ENCODE measurements at regions not wholly inside any gene's neighbourhood (a gene's known extent, or its start where the extent isn't known, plus 50 kb on each side); places are given as distances from the start of the nearest gene placed in this dataset.

DNA sequence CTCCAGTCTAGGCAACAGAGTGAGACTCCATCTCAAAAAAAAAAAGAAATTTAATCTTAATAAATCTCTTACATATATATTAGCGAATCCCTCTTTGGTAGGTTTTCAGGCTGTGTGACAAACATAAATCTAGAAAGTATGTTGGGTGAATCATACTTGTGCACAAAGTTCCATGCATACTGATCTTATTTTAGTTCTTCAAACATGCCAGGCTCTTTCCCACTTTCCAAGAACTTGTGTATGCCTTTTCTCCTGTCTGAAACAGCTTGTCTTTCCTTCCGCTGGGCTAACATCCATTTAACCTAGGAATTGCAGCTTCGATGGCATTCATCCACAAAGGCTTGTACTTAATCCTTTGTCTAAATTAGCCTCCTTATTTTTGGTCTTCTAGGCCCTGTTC, 156.6 kb upstream of the CASK start:
- WGBS, 2 donors: 90% methylated on average over 3 of the region's 3 CpGs

DNA sequence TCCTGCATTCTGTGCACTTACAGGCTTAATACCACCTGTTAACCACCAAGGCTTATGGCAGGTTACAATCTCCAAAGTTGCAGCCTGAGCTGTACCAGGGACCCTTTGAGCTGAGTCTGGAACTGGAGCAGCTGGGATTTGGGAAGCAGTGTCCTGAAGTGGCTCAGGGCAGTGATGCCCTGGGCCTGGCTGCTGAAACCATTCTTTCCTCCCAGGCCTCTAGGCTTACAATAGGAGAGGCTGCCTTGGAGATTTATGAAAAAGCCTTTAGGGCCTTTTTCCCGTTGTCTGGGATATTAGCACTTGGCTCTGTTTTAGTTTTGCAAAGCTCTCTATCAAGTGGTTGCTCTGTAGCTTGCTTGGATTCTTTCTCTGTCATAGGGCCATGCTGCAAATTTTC, 154.3 kb upstream of the CASK start:
- 34 to 38% methylated on average over 1 of the region's 1 CpG for WGBS, 2 donors
- no peak for DNase-seq (ENCODE audit: low spot score in 2 of 2)
- no peak overlapping the region for H3K27ac ChIP-seq
- TF ChIP-seq EP300 (IDR thresholded peaks at IDR 0.05): no peak
- TF ChIP-seq POLR2A (IDR thresholded peaks at IDR 0.05): no peak
- TF ChIP-seq, protein P1, sequence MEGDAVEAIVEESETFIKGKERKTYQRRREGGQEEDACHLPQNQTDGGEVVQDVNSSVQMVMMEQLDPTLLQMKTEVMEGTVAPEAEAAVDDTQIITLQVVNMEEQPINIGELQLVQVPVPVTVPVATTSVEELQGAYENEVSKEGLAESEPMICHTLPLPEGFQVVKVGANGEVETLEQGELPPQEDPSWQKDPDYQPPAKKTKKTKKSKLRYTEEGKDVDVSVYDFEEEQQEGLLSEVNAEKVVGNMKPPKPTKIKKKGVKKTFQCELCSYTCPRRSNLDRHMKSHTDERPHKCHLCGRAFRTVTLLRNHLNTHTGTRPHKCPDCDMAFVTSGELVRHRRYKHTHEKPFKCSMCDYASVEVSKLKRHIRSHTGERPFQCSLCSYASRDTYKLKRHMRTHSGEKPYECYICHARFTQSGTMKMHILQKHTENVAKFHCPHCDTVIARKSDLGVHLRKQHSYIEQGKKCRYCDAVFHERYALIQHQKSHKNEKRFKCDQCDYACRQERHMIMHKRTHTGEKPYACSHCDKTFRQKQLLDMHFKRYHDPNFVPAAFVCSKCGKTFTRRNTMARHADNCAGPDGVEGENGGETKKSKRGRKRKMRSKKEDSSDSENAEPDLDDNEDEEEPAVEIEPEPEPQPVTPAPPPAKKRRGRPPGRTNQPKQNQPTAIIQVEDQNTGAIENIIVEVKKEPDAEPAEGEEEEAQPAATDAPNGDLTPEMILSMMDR (IDR thresholded peaks at IDR 0.05): no peak
- H3K36me3 ChIP-seq: no peaks in the 10 kb centered on the region
- H3K4me1 ChIP-seq: no peaks in the 10 kb centered on the region
- H3K27me3 ChIP-seq: no peaks in the 10 kb centered on the region
- no peak overlapping the region for H3K4me3 ChIP-seq
- H3K9me3 ChIP-seq: no peaks in the 10 kb centered on the region

More for the DNA sequence above, 156.6 kb upstream of the CASK start:
- Histone ChIP-seq H3K27me3 (no peaks in the 10 kb centered on the region), H3K4me1 (no peaks in the 10 kb centered on the region), H3K36me3 (no peaks in the 10 kb centered on the region), H3K4me3 (no peak overlapping the region), H3K9me3 (no peaks in the 10 kb centered on the region), H3K27ac (no peak overlapping the region)
- TF ChIP-seq POLR2A (IDR thresholded peaks at IDR 0.05) (no peak), EP300 (IDR thresholded peaks at IDR 0.05) (no peak)
- TF ChIP-seq, protein P1 (IDR thresholded peaks at IDR 0.05): no peak
- no peak for DNase-seq (ENCODE audit: low spot score in 2 of 2)

DNA sequence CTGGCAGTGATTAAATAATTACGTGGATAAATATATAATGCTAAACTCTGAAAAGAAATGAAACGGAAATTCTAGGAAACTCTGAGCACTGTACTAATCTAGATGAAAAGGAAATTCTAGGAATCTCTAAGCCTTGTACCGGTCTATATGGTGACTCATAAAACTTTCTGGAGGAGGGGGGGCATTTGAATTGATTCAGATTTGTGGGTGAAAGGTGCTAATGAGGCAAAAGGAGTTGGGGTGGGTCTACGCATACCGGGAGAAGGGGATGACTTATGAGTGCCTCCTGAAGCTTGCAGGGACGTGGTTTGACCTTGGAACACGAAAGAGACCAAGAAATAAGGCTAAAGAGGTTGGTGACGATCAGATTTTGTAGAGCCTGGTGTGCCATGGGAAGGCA, 151.7 kb upstream of the CASK start:
- 72 to 94% methylated on average over 8 of the region's 8 CpGs for WGBS, 2 donors
- H3K4me1 ChIP-seq: no peaks in the 10 kb centered on the region
- no peaks in the 10 kb centered on the region for H3K36me3 ChIP-seq
- H3K27ac ChIP-seq: no peak overlapping the region
- DNase-seq (ENCODE audit: low spot score in 2 of 2): no peak
- H3K4me3 ChIP-seq: no peak overlapping the region
- no peaks in the 10 kb centered on the region for H3K27me3 ChIP-seq
- H3K9me3 ChIP-seq: no peaks in the 10 kb centered on the region
- TF ChIP-seq POLR2A (IDR thresholded peaks at IDR 0.05): no peak
- no peak for TF ChIP-seq EP300 (IDR thresholded peaks at IDR 0.05)
- TF ChIP-seq, protein P1 (IDR thresholded peaks at IDR 0.05): no peak

DNA sequence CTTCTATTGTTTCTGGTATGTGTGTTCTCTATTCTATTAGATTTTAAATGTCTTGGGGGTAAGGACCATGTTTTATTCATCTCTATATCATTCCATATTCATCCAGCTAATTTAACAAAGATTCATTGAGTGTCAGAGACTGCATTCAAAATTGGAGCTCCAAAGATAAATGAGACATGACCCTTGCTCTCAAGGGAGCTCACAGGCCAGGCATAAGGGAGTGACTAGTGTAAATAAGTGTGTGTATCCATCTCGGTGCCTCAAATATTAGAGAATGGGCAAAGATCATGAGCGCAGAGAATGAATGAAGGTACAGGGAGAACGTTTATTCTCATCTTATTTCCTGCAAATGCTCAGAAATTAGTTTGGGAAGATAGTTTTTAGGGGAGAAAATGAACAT, 150.1 kb upstream of the CASK start:
- H3K27me3 ChIP-seq: no peaks in the 10 kb centered on the region
- no peaks in the 10 kb centered on the region for H3K36me3 ChIP-seq
- no peak for DNase-seq (ENCODE audit: low spot score in 2 of 2)
- H3K9me3 ChIP-seq: no peaks in the 10 kb centered on the region
- H3K4me3 ChIP-seq: no peak overlapping the region
- no peaks in the 10 kb centered on the region for H3K4me1 ChIP-seq
- 41 to 57% methylated on average over 3 of the region's 3 CpGs for WGBS, 2 donors
- no peak overlapping the region for H3K27ac ChIP-seq
- TF ChIP-seq POLR2A (IDR thresholded peaks at IDR 0.05): no peak
- TF ChIP-seq, protein P1 (IDR thresholded peaks at IDR 0.05): no peak

DNA sequence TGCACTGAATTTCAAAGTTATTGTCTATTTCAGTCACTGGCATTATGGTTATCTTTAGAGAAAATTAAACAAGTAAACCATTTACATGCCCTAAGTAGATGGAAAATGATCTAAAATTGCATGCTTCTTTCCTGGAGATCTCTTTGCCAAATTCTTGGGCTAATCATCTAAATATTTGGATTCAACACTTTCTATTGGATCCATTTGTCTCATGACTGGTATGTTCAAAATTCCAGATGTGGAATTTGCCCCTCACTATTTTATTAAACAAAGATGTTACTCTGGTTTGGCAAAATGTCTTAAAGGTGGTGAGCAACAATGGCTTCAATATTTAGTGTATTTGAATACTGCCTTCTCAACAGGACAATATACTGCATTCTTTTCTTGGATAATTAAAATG, 147.5 kb upstream of the CASK start:
- Histone ChIP-seq H3K27ac (no peak overlapping the region), H3K9me3 (no peaks in the 10 kb centered on the region), H3K4me3 (no peak overlapping the region), H3K4me1 (no peaks in the 10 kb centered on the region), H3K27me3 (peaks cover 0 to 5% of the 10 kb centered on the region in 2 donors), H3K36me3 (no peaks in the 10 kb centered on the region)
- TF ChIP-seq, protein P1 (IDR thresholded peaks at IDR 0.05): no peak
- TF ChIP-seq EP300 (IDR thresholded peaks at IDR 0.05): no peak
- no peak for TF ChIP-seq POLR2A (IDR thresholded peaks at IDR 0.05)
- DNase-seq (ENCODE audit: low spot score in 2 of 2): no peak

All from tibial nerve (tissue), 4 donors.